Hematopoietic multipotent progenitor cell treated with erythropoietin and hydrocortisone succinate and interleukin-3 and kit ligand, for 6 days (in vitro differentiated cells): ENCODE measurements at regions not wholly inside any gene's neighbourhood (a gene's known extent, or its start where the extent isn't known, plus 50 kb on each side); places are given as distances from the start of the nearest gene placed in this dataset.

Experiments used
- DNase-seq: peaks from one replicate; pipeline ENCODE4 v3.0.0-alpha.2; 2015

GRCh38 chr9:115492869-115493268, 374.9 kb upstream of the TNC start:
- no peak for DNase-seq

GRCh38 chr9:115494393-115494792, 376.4 kb upstream of the TNC start:
- DNase-seq: no peak

- no peak for DNase-seq
These were observed 377.2 kb upstream of the TNC start for GRCh38 chr9:115495052-115495635.

- no peak for DNase-seq
These were observed 377.9 kb upstream of the TNC start for GRCh38 chr9:115495836-115496235.

GRCh38 chr9:115498303-115498702, 380.3 kb upstream of the TNC start:
- no peak for DNase-seq

GRCh38 chr9:115507148-115507547, 389.2 kb upstream of the TNC start:
- DNase-seq: no peak

- DNase-seq: no peak
These were observed 395.2 kb upstream of the TNC start for GRCh38 chr9:115513148-115513547.

- DNase-seq: no peak
These were observed 396.5 kb upstream of the TNC start for GRCh38 chr9:115514454-115514853.

- DNase-seq: no peak
These were observed 399.5 kb upstream of the TNC start for GRCh38 chr9:115517335-115518075.

- no peak for DNase-seq
These were observed 402.7 kb upstream of the TNC start for GRCh38 chr9:115520646-115521045.

- no peak for DNase-seq
These were observed 405.0 kb upstream of the TNC start for GRCh38 chr9:115522912-115523311.

GRCh38 chr9:115524453-115525059, 406.6 kb upstream of the TNC start:
- peak; percentile 65 for DNase-seq

- DNase-seq: no peak
These were observed 407.4 kb upstream of the TNC start for GRCh38 chr9:115525111-115526058.

GRCh38 chr9:115531410-115532125, 413.6 kb upstream of the TNC start:
- DNase-seq: no peak

GRCh38 chr9:115533511-115533910, 415.6 kb upstream of the TNC start:
- DNase-seq: no peak

- no peak for DNase-seq
These were observed 422.1 kb upstream of the TNC start for GRCh38 chr9:115540091-115540490.

GRCh38 chr9:115543511-115543910, 425.6 kb upstream of the TNC start:
- DNase-seq: no peak

- no peak for DNase-seq
These were observed 430.8 kb upstream of the TNC start for GRCh38 chr9:115548609-115549260.

GRCh38 chr9:115551396-115551795, 433.4 kb upstream of the TNC start:
- DNase-seq: no peak

GRCh38 chr9:115553060-115553773, 435.3 kb upstream of the TNC start:
- no peak for DNase-seq

- DNase-seq: no peak
These were observed 438.5 kb upstream of the TNC start for GRCh38 chr9:115556432-115556831.
